Activated T-cell treated with anti-CD3 and anti-CD28 coated beads for 4 hours (primary cell): ENCODE measurements at regions not wholly inside any gene's neighbourhood (a gene's known extent, or its start where the extent isn't known, plus 50 kb on each side); places are given as distances from the start of the nearest gene placed in this dataset.

Source experiments
- DNase-seq: peaks from one replicate; pipeline ENCODE4 v3.0.0-alpha.2; 2020

DNA sequence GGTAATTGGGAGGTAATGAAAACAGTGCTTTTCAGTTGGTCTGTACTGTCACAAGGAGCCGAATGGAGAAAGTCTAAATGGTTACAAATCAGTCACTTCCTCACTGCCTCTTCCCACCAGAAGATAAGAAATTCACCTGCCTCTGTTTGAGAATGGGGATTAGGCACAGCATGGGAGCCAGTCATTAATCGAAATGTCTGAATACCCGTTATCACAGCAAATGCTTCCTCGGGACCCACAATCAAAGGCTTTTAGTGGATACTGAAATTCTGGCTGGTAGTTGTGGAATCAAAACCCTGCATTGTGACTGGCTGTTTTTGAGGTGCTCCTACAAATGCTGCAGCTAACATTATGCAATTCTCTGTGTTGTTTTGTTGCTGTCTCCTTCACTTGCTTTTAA, 461.0 kb upstream of the MEX3C start:
- no peak for DNase-seq

DNA sequence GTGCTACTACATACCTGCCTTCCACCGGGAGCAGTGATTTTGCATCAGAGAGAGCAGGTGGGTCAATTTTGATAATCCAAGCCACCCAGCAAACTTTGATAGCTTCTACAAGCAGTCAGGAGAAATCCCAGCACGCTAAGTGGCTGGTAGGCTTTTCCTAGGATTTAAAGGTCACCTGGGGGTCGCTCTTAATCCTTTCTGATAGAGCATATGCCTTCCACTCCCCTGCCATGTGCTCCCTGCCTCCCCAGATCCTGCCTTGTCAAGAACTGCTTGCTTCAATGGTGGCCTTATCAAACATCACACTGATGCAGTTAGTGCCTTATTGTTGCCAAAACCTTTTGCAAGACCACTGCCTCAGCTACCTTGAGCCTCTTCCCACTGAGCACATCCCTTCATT, 462.3 kb upstream of the MEX3C start:
- DNase-seq, result no peak

DNA sequence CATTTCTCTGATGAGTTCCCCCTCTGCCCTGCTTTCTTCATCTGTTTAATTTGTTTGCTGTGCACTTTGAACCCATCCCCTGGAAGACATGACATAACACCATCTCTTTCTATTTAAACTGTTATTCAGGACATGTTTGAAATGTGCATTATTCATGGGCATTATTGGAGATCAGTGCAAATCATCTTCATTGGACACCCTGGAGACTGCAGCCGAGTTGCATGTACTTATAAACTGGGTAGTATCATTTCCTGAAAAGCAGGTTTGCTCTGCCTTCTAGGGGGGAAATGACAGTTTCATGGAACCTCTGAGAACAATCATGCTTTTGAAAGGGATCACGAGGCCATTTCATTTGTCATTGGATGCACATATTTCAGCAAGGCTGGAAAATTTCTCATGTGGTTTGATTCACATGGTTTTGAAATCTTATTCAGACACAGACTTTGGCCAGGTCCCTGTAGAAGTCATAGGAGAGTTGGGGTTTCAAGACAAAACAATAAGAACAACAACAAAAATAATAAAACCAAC, 462.8 kb upstream of the MEX3C start:
- no peak for DNase-seq

DNA sequence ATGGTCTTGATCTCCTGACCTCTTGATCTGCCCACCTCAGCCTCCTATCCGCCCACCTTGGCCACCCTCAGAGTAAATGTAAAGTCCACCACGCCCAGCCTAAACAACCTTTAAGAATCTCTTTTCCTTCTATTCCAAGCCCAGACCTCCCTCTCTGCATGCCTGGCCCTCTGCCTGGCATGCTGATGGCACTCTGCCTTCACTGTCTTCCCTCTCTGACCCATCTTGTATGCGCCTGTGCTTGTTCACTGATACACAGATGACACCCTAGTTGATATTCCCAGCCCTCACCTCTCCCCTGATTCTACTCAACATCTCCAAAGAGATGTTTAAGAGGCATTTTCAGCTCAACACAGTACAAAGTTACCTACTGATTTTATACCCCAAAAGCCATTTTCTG, 466.8 kb upstream of the MEX3C start:
- no peak for DNase-seq

DNA sequence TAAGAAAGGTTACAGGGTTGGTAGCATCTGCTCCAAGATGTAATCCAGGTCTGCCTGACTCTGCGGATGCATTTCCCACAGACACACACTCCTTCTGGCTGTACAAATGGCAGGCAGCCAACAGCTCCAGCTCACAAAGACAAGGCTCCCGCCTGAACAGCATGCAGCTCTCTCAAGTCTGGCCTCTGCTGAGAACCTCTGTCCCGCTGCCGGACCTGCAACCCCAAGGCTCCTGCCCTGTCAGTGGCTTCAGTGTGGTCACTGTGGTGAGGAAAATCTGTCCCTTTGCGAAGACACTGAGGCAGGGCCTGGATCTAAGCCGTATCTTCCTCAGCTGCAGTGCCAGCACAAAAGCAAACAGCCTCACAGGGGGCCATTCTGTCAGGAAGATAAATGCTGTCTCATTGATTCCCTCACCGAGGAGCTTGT, 469.3 kb upstream of the MEX3C start:
- no peak for DNase-seq

DNA sequence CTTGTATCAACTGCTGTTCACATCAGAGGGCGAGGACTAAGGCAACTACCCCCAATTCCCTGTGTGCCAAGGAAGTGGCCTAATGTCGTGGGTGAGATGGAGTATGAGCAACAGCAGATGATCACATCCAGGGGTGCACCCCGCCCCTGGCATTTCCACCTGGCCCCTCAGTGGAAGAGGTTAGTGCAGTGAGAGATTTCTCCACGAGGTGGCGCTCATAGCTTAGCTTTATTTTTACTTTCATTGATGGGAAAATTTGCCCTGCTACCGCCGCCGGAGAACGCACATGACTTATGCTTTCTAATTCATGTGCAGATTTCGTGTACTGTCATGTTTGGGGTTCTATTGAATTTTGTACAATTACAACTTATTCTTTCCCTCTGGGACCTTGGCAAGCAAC, 470.6 kb upstream of the MEX3C start:
- peak; percentile 2 for DNase-seq

DNA sequence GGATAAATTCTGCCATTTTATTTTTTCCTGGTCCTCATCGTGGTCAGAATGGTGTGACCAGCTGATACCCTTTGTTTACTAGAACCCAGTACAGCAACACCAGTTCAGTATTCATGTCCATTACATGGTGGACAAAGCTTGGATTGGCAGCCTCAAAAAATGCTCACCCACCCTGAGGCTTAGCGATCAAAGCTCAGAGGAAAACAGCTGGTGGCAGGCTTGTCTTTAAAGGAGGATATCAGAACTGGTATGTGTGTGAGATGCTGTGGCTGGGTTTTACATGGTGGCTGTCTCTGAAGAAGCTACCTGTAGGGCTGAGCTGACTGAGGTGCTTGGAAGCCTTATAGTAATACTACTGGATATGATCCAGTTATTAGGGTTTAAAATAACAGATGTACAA, 471.1 kb upstream of the MEX3C start:
- no peak for DNase-seq

DNA sequence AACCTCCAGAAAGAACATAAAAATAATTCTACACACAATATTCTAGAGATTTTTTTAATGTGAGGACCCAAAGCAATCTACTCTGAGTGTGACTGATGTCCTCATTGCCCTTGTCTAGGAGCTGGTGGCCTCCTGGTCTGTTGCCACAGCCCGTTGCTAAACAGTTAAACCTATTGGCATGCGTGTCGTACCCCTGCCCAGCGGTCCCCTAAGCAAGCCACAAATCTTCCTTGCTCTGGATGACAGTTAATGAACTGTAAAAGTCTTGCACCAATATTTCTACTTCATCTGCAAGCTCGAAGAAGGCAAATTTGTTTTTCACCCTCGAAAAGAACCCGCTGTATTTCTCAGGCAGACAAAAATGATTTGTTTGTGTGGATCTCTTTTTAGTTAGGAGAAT, 489.1 kb upstream of the MEX3C start:
- DNase-seq, result no peak

DNA sequence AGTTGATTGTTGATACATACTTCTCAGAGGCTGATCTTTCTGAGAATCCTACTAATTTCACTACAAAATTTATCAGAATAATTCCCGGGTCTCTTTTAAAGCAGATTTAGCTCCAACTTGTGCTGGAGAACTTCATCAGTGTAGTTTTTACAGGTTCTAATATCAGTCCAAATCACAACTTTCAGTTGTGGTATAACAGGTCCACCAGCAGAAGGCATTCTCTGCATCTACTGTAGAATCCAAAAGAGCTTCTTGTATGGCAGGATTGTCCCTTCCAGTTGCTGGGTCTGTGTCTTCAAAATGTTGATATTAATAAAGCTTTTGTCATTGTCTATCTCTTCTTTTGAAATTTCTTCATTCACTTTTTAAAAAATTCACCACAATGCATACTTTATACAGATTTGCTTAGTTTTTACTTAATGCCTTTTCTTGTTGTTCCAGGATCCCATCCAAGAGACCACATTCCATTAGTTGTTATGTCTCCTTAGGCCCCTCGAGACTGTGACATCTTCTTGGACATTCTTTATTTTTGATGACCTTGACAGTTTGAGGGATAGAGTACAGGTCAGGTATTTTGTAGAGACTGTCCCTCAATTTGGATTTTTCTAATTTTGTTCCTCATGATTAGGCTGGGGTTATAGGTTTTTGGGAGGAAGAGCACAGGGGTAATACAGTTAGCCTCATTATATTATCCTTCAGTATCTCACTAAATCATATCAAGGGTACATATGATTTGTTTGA, 490.5 kb upstream of the MEX3C start:
- no peak for DNase-seq

DNA sequence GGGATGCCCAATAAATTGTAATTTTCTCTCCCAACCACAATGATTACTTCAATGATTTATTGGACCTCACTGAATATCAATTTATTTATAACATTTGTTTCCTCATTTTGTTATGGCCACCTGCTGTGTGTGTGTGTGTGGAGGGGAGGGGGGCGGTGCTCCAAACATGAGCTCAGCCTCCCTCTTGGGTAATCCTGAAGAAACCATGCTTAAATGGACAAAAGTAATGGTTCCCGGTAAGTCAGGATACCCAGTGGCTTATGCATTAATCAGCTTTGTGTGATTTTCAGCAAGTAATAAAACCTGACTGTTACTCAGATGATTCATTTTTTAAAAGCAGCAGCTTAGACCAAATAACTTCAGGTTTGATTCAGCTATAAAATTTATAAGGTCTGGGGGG, 495.1 kb upstream of the MEX3C start:
- DNase-seq, result no peak

DNA sequence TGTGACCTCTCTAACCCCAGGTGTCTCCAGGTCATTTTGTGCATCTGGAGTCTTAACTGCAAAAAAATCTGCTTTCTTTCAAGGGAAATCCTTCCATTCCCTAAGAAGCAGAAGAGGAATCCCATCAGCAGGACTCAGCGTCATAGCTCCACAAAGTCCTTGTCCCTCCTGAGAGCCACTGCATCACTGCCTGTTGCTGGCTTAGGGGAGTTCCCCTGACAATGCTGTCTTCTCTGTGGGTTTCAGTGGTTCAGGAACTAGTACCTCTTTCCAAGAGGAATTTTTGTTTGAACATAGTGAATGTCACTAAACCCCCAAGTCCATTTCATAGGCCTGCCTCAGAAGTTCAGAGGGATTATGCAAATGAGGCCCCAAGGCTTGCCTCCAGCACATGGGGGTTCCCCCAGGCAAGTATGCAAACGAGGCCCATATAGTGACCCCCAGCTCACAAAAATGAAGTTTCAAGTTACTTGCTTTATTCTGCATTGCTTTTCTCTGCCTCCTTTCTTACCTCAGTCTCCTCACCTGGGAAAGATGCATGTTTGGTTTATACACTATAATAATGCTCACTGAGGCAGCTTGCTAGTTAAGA, 513.9 kb upstream of the MEX3C start:
- DNase-seq, result no peak

DNA sequence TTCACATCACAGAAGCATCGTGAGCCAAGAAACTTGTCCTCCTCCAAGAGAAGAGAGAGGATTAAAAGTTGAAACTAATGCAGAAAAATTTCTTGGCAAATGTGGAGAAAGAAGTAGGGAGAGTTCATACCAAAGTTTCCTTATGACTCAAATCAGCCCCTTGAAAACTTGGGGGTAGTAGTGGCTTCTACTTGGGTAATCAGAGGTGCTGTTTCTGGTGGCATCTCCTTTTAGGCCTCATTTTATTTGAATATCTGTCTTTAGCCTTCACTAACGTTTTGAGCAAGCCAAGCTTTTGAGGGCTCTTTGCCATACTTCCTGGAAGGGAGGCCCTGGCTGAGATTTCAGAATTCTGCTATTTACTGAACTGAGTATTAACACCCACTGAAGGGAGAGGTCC, 515.3 kb upstream of the MEX3C start:
- no peak for DNase-seq

DNA sequence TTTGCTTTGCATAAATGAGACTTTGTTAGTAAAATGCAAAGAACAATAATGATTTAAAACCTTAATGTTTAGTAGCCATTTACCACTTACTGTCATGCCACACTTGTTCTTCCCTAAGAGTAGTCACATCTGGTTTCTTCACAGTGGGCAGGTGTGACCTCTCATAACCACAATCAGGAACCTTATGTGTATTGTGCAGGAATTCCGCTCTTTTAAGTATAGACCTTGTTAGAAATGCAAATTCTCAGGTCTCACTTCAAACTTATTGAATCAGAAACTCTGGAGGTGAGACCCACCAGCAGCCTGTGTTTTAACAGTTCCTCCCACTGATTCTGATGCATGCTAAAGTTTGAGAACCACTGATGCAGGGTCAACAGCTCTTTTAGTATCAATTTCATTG, 518.8 kb upstream of the MEX3C start:
- no peak for DNase-seq

DNA sequence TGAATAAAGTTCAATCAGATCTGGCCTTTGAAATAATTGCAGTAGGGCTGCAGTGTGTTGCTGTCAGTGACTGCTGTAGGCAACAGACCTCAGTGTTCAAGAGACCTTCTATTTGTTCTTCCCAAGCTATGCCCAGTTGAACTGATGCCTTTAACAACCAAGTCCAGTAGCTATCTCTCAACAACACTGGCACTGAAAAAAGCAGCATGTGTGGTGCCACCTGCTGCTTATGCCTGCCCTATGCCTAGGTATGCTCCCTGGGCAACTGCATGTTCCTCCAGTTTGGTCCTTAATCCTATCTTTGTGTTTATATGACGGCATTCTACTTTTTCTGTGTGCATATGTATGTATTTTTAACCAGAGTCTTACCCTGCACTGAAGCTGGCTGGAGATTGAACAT, 523.9 kb upstream of the MEX3C start:
- DNase-seq, result no peak

DNA sequence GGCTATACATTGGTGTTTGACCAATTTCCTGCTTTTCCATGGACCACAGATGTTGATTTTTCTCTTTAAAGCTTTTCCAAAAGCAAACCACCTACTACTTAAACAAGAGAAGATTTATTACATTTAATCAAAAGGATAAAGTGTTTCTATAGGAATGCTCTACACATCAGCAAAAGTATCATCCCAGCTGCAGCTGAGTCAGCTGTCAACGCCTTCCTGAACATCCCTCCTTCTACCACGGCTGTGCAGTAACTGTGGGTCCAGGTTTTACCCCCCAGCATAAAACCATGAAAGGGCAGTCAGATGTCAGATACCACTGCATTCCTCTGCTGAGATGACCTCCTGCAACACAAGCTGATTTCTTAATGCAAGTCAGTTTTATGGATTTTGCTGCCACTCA, 524.5 kb upstream of the MEX3C start:
- no peak for DNase-seq

DNA sequence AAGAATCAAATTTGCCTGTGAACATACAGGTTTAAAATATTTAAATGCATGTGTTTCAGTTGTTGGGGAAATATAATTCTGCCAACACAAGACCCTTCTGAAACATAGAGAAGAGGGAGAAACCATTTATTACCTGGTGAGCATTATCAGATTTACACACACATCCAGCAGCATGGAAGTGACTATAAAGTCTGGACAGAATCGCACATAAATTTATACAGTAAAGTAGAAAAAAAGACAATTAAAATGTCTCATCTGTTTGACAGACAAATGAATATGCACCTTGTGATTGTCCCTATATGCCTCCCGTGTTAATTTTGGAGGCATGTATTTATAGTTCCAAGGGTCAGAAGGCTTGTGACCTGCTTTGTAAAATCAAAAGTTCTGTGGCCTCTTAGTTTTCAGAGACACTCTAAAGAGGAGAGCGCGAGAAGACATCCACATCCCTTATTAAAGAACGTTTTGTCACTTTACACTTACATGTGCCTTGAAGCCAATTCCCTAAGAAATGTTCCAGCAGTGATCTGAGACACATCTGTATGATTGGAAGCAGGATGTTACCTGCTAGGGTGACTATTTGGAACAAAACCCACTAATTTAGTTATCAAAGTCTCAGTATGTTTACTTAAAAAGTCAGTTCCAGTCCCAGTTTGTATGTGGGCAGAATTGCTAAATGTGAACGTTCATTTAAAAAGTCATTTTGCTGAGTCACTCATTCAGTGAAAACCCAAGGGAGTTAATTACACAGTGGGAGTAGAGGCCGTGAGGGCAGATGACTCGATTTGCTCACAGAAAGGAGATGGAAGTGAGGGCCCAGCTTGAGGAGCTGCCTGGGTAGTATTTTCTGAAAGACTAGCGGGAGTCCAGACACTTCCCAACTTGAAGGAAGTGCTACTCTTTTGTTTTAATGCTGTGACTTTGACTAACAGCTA, 527.6 kb upstream of the MEX3C start:
- DNase-seq, result no peak

DNA sequence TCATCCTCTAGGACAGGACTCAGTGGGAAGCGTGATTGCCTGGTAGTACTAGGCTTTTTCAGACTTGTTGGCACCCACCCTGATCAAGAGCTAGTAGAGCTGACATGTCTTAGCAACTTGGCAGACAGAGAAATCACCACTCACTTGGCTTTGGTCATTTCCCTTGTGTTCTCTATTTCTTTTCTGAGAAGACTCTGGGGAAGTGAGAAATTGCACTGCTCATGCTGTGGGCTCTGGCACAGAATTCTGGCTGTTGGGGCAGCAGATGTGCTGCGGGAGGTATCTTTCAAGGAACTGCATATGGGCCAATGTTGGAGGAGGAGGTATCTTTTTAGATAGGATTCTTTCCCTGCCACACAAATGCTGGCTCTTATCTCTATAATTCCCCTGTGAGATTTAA, 529.1 kb upstream of the MEX3C start:
- DNase-seq, result no peak

DNA sequence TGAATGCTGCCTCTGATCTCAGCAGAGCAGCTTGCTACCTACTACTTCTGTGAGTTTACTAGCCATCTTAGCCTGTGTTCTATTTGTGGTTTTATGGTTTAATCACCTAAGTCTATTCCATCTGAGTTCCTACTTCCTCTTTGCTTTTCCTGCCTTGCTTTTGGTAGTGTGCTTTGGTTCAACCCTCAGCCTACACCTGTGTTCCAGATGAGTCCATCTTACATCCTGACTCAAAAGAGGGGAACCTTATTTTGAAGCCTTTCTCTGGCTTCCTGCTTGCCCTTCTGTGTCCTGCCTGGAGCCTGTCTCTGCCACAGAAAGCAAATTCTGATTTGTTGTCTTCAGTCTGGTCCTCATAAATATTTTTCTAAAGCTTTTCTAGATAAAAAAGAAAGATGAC, 530.3 kb upstream of the MEX3C start:
- DNase-seq, result no peak

DNA sequence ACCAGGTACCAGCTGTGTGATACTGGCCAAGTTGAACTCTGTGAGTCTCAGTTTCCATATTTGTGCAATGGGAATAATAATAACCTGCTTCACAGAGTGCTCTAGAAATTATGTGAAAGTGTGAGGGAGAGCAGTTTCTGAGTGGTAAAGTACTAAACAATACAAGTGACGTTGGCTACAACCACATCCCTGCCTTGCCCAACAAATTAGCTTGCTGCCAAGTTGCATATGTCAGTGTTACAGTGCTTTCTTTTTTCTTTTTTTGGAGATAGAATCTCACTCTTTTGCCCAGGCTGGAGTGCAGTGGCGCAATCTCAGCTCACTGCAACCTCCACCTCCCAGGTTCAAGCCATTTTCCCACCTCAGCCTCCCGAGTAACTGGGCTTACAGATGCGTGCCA, 533.6 kb upstream of the MEX3C start:
- DNase-seq, result no peak

DNA sequence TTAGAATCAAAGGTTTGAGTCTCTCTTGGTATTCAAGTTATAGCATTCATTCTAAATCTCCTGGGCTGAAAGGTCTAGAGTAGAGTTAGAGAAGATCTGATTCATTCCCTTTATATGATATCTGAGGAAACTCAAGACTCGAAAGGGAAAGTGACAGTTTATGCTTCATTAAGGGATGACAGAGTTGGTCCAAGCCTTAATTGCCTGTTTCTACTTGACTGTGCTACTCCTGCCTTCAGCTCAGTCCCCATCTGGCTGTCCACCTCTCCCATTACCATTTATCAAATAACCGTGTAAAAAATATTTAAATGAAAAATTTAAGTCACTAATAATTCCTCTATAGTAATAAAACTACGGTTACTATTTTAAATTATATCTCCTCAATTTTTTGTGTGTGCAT, 537.1 kb upstream of the MEX3C start:
- DNase-seq, result no peak

DNA sequence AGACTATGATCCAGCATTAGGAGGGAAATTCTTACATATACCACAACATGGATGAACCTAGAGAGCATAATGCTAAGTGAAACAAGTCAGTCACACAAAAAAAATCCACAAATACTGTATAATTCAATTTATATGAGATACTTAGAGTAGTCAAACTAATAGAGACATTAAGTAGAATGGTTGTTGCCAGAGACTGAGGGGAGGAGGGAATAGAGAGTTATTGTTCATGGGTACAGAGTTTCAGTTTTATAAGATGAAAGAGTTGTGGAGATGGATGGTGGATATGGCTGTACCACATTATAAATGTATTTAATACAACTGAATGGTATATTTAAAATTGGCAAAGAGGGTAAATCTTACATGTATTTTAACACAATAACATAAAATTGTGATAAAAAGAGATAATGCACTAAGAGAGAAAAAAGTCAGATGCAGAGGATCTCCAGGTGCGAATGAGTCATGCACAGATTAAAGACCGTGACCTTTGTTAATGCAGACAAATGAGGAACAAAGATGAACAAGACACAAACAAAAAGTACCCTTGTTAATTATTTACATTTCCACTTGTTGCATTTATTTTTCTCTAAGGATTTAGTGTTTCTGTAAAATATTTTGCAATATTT, 541.7 kb upstream of the MEX3C start:
- no peak for DNase-seq

DNA sequence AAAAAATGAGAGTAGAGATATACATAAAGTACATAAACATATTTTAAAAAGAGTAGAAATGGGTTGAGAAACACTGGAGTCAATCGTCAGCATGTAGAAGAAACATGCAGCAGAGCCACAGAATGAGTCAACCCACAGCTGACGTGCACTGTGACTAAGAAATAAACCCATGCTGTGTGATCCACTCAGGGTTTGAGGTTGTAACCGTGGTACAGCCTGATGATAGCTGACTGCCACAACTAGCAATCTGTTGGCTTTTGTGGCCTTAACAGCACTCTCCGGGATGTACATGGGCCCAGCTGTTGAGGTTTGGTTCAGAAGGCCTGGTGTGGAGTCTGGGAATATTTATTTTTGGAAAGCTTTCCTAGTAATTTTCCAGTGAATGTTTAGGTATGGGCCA, 554.4 kb upstream of the MEX3C start:
- no peak for DNase-seq

DNA sequence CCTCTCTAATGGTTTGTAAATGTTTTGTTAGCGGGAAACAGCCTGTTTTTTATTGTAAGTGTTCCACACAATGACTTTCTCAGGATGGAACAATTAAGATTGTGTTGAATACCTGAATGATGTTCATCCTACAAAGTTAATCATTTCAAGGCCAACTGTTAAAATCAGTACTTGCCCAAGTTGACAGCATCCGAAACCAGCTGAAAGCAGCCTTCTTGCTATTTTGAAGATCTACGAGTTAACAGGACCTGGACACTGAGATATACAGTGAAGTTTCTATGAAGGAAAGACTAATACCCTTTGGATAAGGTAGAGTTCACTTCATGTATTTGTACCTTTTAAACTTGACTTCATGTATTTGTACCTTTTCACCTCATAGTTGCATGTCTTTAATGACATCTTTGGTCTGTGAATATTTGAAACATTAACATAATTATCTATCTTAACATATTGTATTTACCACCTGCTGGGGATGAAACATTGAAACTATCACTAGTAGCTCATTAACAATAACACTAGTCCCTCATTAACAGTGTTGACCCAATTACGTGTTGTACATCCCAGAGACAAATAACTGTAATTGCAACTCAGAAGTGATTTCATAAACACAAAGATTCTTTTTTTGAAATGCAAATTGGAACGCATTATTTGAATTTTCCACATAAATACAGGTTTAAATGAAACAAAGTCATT, 556.0 kb upstream of the MEX3C start:
- no peak for DNase-seq
